HEK293T (cell line): ENCODE measurements at regions not wholly inside any gene's neighbourhood (a gene's known extent, or its start where the extent isn't known, plus 50 kb on each side); places are given as distances from the start of the nearest gene placed in this dataset.

Experiments used
- ARNT ChIP-seq: fragments of 450-650 bp; IDR thresholded peaks from 2 replicates; pipeline ENCODE4 v1.6.1; 2017; ENCODE audit warnings: mild to moderate bottlenecking
- BHLHE40 ChIP-seq: fragments of 450-650 bp; IDR thresholded peaks from 2 replicates; pipeline ENCODE4 v1.6.1; 2016; ENCODE audit warnings: mild to moderate bottlenecking, moderate library complexity, borderline replicate concordance
- CTBP1 ChIP-seq: fragments of 450-650 bp; IDR thresholded peaks from 2 replicates; pipeline ENCODE4 v1.6.1; 2016; ENCODE audit warnings: borderline replicate concordance
- FOXA1 ChIP-seq: fragments of 450-650 bp; IDR thresholded peaks from 2 replicates; pipeline ENCODE4 v1.6.1; 2016; ENCODE audit warnings: mild to moderate bottlenecking
- FOXK2 ChIP-seq: fragments of 450-650 bp; IDR thresholded peaks from 2 replicates; pipeline ENCODE4 v1.6.1; 2016; ENCODE audit warnings: mild to moderate bottlenecking
- FOXM1 ChIP-seq: fragments of 450-650 bp; IDR thresholded peaks from 2 replicates; pipeline ENCODE4 v1.6.1; 2017; ENCODE audit warnings: mild to moderate bottlenecking, borderline replicate concordance
- HDGF ChIP-seq: fragments of 450-650 bp; IDR thresholded peaks from 2 replicates; pipeline ENCODE4 v1.6.1; 2017; ENCODE audit warnings: antibody characterized with exemption, borderline replicate concordance
- L3MBTL2 ChIP-seq: fragments of 450-650 bp; conservative IDR thresholded peaks from 2 replicates; pipeline ENCODE4 v1.6.1; 2016; ENCODE audit warnings: mild to moderate bottlenecking
- LEF1 ChIP-seq: fragments of 450-650 bp; IDR thresholded peaks from 2 replicates; pipeline ENCODE4 v1.6.1; 2017; ENCODE audit warnings: mild to moderate bottlenecking, borderline replicate concordance
- SP1 ChIP-seq: fragments of 450-650 bp; IDR thresholded peaks from 2 replicates; pipeline ENCODE4 v1.6.1; 2017
- SUZ12 ChIP-seq: fragments of 450-650 bp; IDR thresholded peaks from 2 replicates; pipeline ENCODE4 v1.6.1; 2016; ENCODE audit warnings: mild to moderate bottlenecking
- TARDBP ChIP-seq: fragments of 450-650 bp; IDR thresholded peaks from 2 replicates; pipeline ENCODE4 v1.6.1; 2016
- ZNF384 ChIP-seq: fragments of 450-650 bp; IDR thresholded peaks from 2 replicates; pipeline ENCODE4 v1.6.1; 2016

GRCh38 chr9:26746357-26747072, 146.1 kb downstream of the CAAP1 start:
- TF ChIP-seq FOXK2 (no peak), FOXA1 (no peak), ARNT (no peak), TARDBP (no peak), LEF1 (no peak), SP1 (no peak), L3MBTL2 (no peak), CTBP1 (no peak), HDGF (no peak), FOXM1 (no peak), SUZ12 (no peak), BHLHE40 (no peak), ZNF384 (no peak)
